Cerebellar cortex (tissue), 1 donor: ENCODE measurements at regions not wholly inside any gene's neighbourhood (a gene's known extent, or its start where the extent isn't known, plus 50 kb on each side); places are given as distances from the start of the nearest gene placed in this dataset.

Experiments used
- DNase-seq: peaks from one replicate; pipeline ENCODE4 v3.0.0-alpha.2; 2015; ENCODE audit warnings: low spot score

- no peak for DNase-seq
These were observed 495.5 kb upstream of the CFAP20DC start for GRCh38 chr3:59545374-59545773.

GRCh38 chr3:59542276-59542675, 492.5 kb upstream of the CFAP20DC start:
- DNase-seq = no peak

GRCh38 chr3:59540696-59541095, 490.9 kb upstream of the CFAP20DC start:
- DNase-seq = no peak

- DNase-seq = no peak
These were observed 490.4 kb upstream of the CFAP20DC start for GRCh38 chr3:59540241-59540640.

GRCh38 chr3:59538753-59539432, 489.1 kb upstream of the CFAP20DC start:
- no peak for DNase-seq

- DNase-seq = no peak
These were observed 486.0 kb upstream of the CFAP20DC start for GRCh38 chr3:59535791-59536221.

- no peak for DNase-seq
These were observed 482.2 kb upstream of the CFAP20DC start for GRCh38 chr3:59531994-59532393.

GRCh38 chr3:59531066-59531745, 481.4 kb upstream of the CFAP20DC start:
- DNase-seq = peak; percentile 7

- no peak for DNase-seq
These were observed 478.4 kb upstream of the CFAP20DC start for GRCh38 chr3:59528251-59528650.

- no peak for DNase-seq
These were observed 477.7 kb upstream of the CFAP20DC start for GRCh38 chr3:59527493-59527892.

GRCh38 chr3:59526999-59527398, 477.2 kb upstream of the CFAP20DC start:
- DNase-seq = no peak

GRCh38 chr3:59522550-59522949, 472.7 kb upstream of the CFAP20DC start:
- no peak for DNase-seq

GRCh38 chr3:59519094-59519493, 469.3 kb upstream of the CFAP20DC start:
- DNase-seq = no peak

GRCh38 chr3:59518283-59519055, 468.6 kb upstream of the CFAP20DC start:
- no peak for DNase-seq

GRCh38 chr3:59517388-59517787, 467.6 kb upstream of the CFAP20DC start:
- DNase-seq = no peak

- DNase-seq = no peak
These were observed 466.1 kb upstream of the CFAP20DC start for GRCh38 chr3:59515966-59516365.

GRCh38 chr3:59514865-59515482, 465.1 kb upstream of the CFAP20DC start:
- DNase-seq = no peak

GRCh38 chr3:59513570-59513969, 463.7 kb upstream of the CFAP20DC start:
- no peak for DNase-seq

- DNase-seq = no peak
These were observed 462.2 kb upstream of the CFAP20DC start for GRCh38 chr3:59512066-59512465.

- no peak for DNase-seq
These were observed 460.8 kb upstream of the CFAP20DC start for GRCh38 chr3:59510576-59510975.

GRCh38 chr3:59508273-59508672, 458.4 kb upstream of the CFAP20DC start:
- DNase-seq = no peak

- DNase-seq = no peak
These were observed 456.4 kb upstream of the CFAP20DC start for GRCh38 chr3:59506191-59506590.

GRCh38 chr3:59503441-59503840, 453.6 kb upstream of the CFAP20DC start:
- no peak for DNase-seq
